NCI-H460 (cell line): ENCODE measurements at regions not wholly inside any gene's neighbourhood (a gene's known extent, or its start where the extent isn't known, plus 50 kb on each side); places are given as distances from the start of the nearest gene placed in this dataset.

Experiments used
- DNase-seq: peaks from one replicate; pipeline ENCODE4 v3.0.0-alpha.2; 2016; ENCODE audit warnings: low read depth; ENCODE audit errors: extremely low read depth

GRCh38 chr4:169818063-169818679, 60.4 kb upstream of the HPF1 start:
- DNase-seq = no peak

GRCh38 chr4:169815606-169816005, 57.9 kb upstream of the HPF1 start:
- DNase-seq = no peak

- no peak for DNase-seq
Observed at GRCh38 chr4:169811476-169811875, 53.7 kb upstream of the HPF1 start.

GRCh38 chr4:169810325-169811323, 52.9 kb upstream of the HPF1 start:
- peak; percentile 66 for DNase-seq

GRCh38 chr4:169807934-169808509, 50.3 kb upstream of the HPF1 start:
- DNase-seq = no peak
